Lung (tissue), 11 donors: ENCODE measurements at regions not wholly inside any gene's neighbourhood (a gene's known extent, or its start where the extent isn't known, plus 50 kb on each side); places are given as distances from the start of the nearest gene placed in this dataset.

Experiments used
- ATAC-seq: fragments of 200-7000 bp; cut with Tn5 transposase; one replicate; pipeline ENCODE4 v1.9.1; 2020; ENCODE audit warnings: moderate number of reproducible peaks; ENCODE audit not compliant: insufficient read depth, low FRiP score
- DNase-seq, 3 donors: peaks; one replicate each; pipeline ENCODE4 v3.0.0-alpha.2; 2013 to 2017
- H3K27ac ChIP-seq, 2 donors: one replicate each; pipeline ENCODE4 v1.5.1; 2013; ENCODE audit warnings: mild to moderate bottlenecking in 2 of 2, moderate library complexity in 2 of 2, control low read depth in 1 of 2, inconsistent platforms in 1 of 2, low read depth in 1 of 2, low read length in 1 of 2
- H3K27me3 ChIP-seq, 3 donors: one replicate each; pipeline ENCODE4 v1.5.1; 2013; ENCODE audit warnings: low read length in 2 of 3; ENCODE audit not compliant: control insufficient read depth in 3 of 3, insufficient read depth in 3 of 3
- H3K36me3 ChIP-seq, 4 donors: one replicate each; pipeline ENCODE4 v1.5.1; 2013; ENCODE audit warnings: low read length in 4 of 4, mild to moderate bottlenecking in 1 of 4, moderate library complexity in 1 of 4; ENCODE audit not compliant: control insufficient read depth in 4 of 4, insufficient read depth in 4 of 4
- H3K4me1 ChIP-seq, 5 donors: one replicate each; pipeline ENCODE4 v1.5.1; 2013; ENCODE audit warnings: low read length in 5 of 5, mild to moderate bottlenecking in 2 of 5, moderate library complexity in 1 of 5; ENCODE audit not compliant: control insufficient read depth in 5 of 5, insufficient read depth in 5 of 5
- H3K4me3 ChIP-seq: one replicate; pipeline ENCODE4 v1.5.1; 2013; ENCODE audit warnings: mild to moderate bottlenecking, control low read depth, moderate library complexity
- H3K9ac ChIP-seq, 2 donors: one replicate each; pipeline ENCODE4 v1.5.1; 2013; ENCODE audit warnings: low read length in 2 of 2, control low read depth in 1 of 2; ENCODE audit not compliant: insufficient read depth in 1 of 2
- H3K9me3 ChIP-seq, 4 donors: one replicate each; pipeline ENCODE4 v1.5.1; 2013; ENCODE audit warnings: low read length in 3 of 4, mild to moderate bottlenecking in 1 of 4, moderate library complexity in 1 of 4; ENCODE audit not compliant: control insufficient read depth in 4 of 4, insufficient read depth in 3 of 4
- CTCF ChIP-seq: IDR thresholded peaks from 2 replicates; pipeline ENCODE4 v1.5.1; 2012; ENCODE audit warnings: mild to moderate bottlenecking; ENCODE audit errors: control extremely low read depth, extremely low read depth
- WGBS, 2 donors: extraction: QIAGEN DNeasy Blood & Tissue Kit; methylation state at CpG; one replicate each; pipeline ENCODE4 v1.1.7; 2013; 5-methylcytosine and 5-hydroxymethylcytosine counted together
- donor health status: control.
- donor health status: control.
- donor health status: Bipolar disorder and iron deficiency.
- donor health status: healthy.
- donor health status: DM: yes; HTN: yes; CAD: no.

GRCh38 chr5:143601357-143601756 is 197.9 kb upstream of the NR3C1 start:
- no peak for TF ChIP-seq CTCF
- WGBS, 2 donors = 93% methylated on average over 6 of the region's 6 CpGs
- Histone ChIP-seq H3K4me1 (peaks cover 0 to 3% (median 0%) of the 10 kb centered on the region in 5 donors), H3K27me3 (no peaks in the 10 kb centered on the region), H3K4me3 (no peak overlapping the region), H3K36me3 (no peaks in the 10 kb centered on the region), H3K9me3 (no peaks in the 10 kb centered on the region), H3K27ac (no peak overlapping the region), H3K9ac (no peak overlapping the region)
- no peak for ATAC-seq
- no peak for DNase-seq

GRCh38 chr5:143600396-143601075 is 197.1 kb upstream of the NR3C1 start:
- Histone ChIP-seq H3K36me3 (no peaks in the 10 kb centered on the region), H3K9me3 (no peaks in the 10 kb centered on the region), H3K27ac (no peak overlapping the region), H3K4me1 (peaks cover 0 to 3% (median 0%) of the 10 kb centered on the region in 5 donors), H3K4me3 (no peak overlapping the region), H3K9ac (no peak overlapping the region), H3K27me3 (no peaks in the 10 kb centered on the region)
- DNase-seq (peak in 2 of 3 donors; percentile 42 to 79), ATAC-seq (no peak)
- TF ChIP-seq CTCF = no peak
- WGBS, 2 donors = 84 to 88% methylated on average over 6 of the region's 6 CpGs

- Histone ChIP-seq H3K27me3 (no peaks in the 10 kb centered on the region), H3K4me1 (peaks cover 0 to 3% (median 0%) of the 10 kb centered on the region in 5 donors), H3K4me3 (no peak overlapping the region), H3K9ac (no peak overlapping the region), H3K9me3 (no peaks in the 10 kb centered on the region), H3K27ac (no peak overlapping the region), H3K36me3 (no peaks in the 10 kb centered on the region)
- no peak for ATAC-seq
- DNase-seq = no peak
- 94 to 95% methylated on average over 6 of the region's 6 CpGs for WGBS, 2 donors
- TF ChIP-seq CTCF = no peak
These were observed 196.0 kb upstream of the NR3C1 start for GRCh38 chr5:143599474-143599873.

- H3K27ac ChIP-seq = no peak overlapping the region
- no peaks in the 10 kb centered on the region for H3K9me3 ChIP-seq
- DNase-seq (no peak), ATAC-seq (no peak)
- H3K4me3 ChIP-seq = no peak overlapping the region
- TF ChIP-seq CTCF = no peak
- H3K4me1 ChIP-seq = peaks cover 0 to 3% (median 0%) of the 10 kb centered on the region in 5 donors
- no peaks in the 10 kb centered on the region for H3K36me3 ChIP-seq
- no peak overlapping the region for H3K9ac ChIP-seq
- H3K27me3 ChIP-seq = no peaks in the 10 kb centered on the region
- 95 to 97% methylated on average over 3 of the region's 3 CpGs for WGBS, 2 donors
These were observed 193.3 kb upstream of the NR3C1 start for GRCh38 chr5:143596824-143597223.
